BE2C (cell line): ENCODE measurements at regions not wholly inside any gene's neighbourhood (a gene's known extent, or its start where the extent isn't known, plus 50 kb on each side); places are given as distances from the start of the nearest gene placed in this dataset.
"Not testable (repeated sequence)": the region's sequence is repeated elsewhere in the genome, so short reads cannot be mapped to it uniquely, and the experiment has no call there.

ENCODE experiments used
- DNase-seq: peaks from one replicate; pipeline ENCODE4 v3.0.0-alpha.2; 2020
- H3K27me3 ChIP-seq: fragments of 250-450 bp; sonication (Bioruptor Pico); 2 replicates; pipeline ENCODE4 v1.5.1; 2020; ENCODE audit warnings: mild to moderate bottlenecking
- H3K36me3 ChIP-seq: fragments of 250-450 bp; sonication (Bioruptor Pico); 2 replicates; pipeline ENCODE4 v1.5.1; 2020; ENCODE audit warnings: mild to moderate bottlenecking
- H3K4me1 ChIP-seq: fragments of 250-450 bp; sonication (Bioruptor Pico); 2 replicates; pipeline ENCODE4 v1.5.1; 2020
- H3K4me3 ChIP-seq: 2 replicates; pipeline ENCODE4 v1.5.1; 2011; ENCODE audit warnings: low read depth, low read length
- H3K9me3 ChIP-seq: fragments of 250-450 bp; sonication (Bioruptor Pico); 2 replicates; pipeline ENCODE4 v1.5.1; 2020
- TF ChIP-seq, protein P1 (sequence below): IDR thresholded peaks from 2 replicates; pipeline ENCODE4 v1.5.1; 2012; ENCODE audit warnings: mild to moderate bottlenecking, low read depth, low read length

GRCh38 chr6:146985966-146986365 lies 218.3 kb upstream of the STXBP5 start:
- Histone ChIP-seq H3K4me1 (0 out of 2 replicates have a peak, but pooled peaks cover under 1% of the 10 kb centered on the region), H3K27me3 (no peaks in the 10 kb centered on the region), H3K36me3 (no peaks in the 10 kb centered on the region), H3K9me3 (no peaks in the 10 kb centered on the region), H3K4me3 (no peak overlapping the region)
- TF ChIP-seq, protein P1, sequence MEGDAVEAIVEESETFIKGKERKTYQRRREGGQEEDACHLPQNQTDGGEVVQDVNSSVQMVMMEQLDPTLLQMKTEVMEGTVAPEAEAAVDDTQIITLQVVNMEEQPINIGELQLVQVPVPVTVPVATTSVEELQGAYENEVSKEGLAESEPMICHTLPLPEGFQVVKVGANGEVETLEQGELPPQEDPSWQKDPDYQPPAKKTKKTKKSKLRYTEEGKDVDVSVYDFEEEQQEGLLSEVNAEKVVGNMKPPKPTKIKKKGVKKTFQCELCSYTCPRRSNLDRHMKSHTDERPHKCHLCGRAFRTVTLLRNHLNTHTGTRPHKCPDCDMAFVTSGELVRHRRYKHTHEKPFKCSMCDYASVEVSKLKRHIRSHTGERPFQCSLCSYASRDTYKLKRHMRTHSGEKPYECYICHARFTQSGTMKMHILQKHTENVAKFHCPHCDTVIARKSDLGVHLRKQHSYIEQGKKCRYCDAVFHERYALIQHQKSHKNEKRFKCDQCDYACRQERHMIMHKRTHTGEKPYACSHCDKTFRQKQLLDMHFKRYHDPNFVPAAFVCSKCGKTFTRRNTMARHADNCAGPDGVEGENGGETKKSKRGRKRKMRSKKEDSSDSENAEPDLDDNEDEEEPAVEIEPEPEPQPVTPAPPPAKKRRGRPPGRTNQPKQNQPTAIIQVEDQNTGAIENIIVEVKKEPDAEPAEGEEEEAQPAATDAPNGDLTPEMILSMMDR: no peak
- DNase-seq: no peak

DNA sequence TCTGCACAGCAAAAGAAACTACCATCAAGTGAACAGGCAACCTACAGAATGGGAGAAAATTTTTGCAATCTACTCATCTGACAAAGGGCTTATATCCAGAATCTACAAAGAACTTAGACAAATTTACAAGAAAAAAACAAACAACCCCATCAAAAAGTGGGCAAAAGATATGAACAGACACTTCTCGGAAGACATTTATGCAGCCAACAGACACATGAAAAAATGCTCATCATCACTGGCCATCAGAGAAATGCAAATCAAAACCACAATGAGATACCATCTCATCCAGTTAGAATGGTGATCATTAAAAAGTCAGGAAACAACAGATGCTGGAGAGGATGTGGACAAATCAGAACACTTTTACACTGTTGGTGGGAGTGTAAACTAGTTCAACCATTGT lies 216.3 kb upstream of the STXBP5 start:
- H3K36me3 ChIP-seq, H3K27me3 ChIP-seq, DNase-seq, H3K4me1 ChIP-seq, H3K9me3 ChIP-seq, H3K4me3 ChIP-seq: not testable (repeated sequence)

DNA sequence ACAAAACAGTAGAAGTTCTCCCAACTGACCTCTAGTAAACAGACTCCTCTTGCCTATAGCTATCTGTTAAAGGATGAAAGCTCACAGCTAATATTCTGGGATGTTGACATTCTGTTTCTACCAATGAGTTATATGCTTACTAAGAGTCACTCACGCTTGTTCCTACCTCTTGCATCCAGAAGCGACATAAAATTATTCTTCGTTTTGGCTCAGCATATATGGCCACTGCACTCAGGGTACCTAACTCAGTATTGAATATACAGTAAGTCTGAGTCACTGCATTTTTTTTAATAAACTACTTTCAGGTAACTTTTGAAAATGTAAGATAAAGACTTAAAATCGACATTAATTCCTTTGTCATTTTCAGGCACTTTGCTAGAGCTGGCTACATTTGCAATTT lies 214.4 kb upstream of the STXBP5 start:
- Histone ChIP-seq H3K27me3 (no peaks in the 10 kb centered on the region), H3K9me3 (no peaks in the 10 kb centered on the region), H3K36me3 (no peaks in the 10 kb centered on the region), H3K4me1 (no peaks in the 10 kb centered on the region), H3K4me3 (no peak overlapping the region)
- no peak for DNase-seq
- TF ChIP-seq, protein P1: no peak

DNA sequence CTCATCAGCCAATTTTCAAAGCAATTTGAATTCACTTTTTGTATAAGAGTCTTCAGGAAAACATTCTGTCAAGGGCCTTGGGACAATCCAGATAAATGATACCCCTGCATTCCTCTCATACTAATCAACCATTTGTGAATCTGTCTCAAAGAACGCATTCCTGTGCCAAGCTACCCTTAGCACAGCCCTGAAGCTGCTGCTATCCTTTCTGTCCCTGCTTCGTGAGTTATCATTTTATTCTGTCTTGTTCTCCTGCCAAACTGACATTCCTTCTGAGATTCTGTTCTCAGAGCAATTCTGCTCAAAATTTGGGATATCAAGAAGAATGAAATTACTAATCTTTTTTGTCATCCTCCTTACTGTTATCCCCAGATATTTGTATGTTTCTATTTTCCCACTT lies 213.9 kb upstream of the STXBP5 start:
- Histone ChIP-seq H3K9me3 (no peaks in the 10 kb centered on the region), H3K27me3 (no peaks in the 10 kb centered on the region), H3K4me1 (no peaks in the 10 kb centered on the region), H3K36me3 (no peaks in the 10 kb centered on the region), H3K4me3 (no peak overlapping the region)
- DNase-seq: no peak
- TF ChIP-seq, protein P1: no peak

DNA sequence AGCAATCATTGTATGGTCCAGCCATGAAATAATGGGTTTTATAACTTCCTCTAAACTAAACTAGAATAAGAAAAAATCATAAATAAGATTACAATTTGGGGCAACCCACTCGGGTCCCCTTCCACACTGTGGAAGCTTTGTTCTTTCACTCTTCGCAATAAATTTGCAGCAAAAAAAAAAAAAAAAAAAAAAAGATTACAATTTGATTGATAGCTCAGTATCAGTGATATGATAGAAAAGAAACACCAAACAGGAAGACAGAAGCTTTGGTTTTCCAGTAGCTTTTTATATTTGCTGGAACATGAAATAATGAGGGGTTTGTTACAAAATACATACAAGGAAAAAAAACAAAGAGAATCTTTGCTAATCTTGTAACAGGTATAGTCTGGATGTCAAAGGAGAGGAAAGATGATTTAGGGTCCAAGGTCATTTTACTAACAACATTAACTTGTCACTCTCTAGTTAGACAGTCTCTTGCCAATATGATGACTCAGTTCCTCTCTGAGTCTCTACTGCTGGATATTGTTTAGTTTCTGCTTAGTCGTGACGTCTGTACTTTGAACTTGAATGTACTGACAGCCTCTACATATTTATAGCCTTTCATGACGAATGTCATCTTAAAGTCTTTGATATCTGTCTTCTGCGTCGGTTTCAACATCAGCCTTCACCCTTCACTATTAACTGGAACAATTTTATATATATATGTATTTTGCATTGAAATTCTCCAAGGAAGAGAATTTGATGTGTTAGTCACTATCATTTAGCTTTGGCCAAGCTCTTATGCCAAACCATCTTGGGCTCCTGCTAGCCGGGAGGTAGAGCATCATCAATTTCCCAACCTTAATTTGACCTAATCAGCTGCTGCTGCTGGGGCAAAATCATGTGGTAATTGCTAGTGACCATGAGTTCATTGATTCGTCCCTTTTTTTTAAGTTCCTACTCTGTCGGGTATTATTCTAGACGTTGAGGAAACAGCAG lies 213.1 kb upstream of the STXBP5 start:
- Histone ChIP-seq H3K27me3 (no peaks in the 10 kb centered on the region), H3K9me3 (no peaks in the 10 kb centered on the region), H3K36me3 (no peaks in the 10 kb centered on the region), H3K4me1 (no peaks in the 10 kb centered on the region), H3K4me3 (no peak overlapping the region)
- TF ChIP-seq, protein P1: no peak
- no peak for DNase-seq

DNA sequence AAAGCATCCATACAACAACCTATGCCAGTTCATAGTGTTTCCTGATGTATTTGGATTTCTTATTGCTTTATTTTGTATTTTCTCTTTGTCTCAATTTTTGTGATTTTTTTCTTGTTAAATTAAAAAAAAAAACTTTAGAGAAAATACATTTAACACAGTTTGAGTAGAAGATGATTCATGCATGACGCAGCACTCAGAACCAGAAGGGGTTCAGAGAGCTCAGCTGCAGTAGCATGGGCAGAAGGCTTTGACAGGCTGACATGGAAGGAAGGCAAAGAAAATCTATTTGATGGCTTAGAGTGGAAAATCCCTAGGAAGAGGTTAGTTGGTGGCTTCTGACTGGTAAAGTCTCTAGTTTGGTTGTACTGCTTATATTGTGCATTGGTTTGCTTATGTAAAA lies 207.2 kb upstream of the STXBP5 start:
- no peaks in the 10 kb centered on the region for H3K27me3 ChIP-seq
- no peaks in the 10 kb centered on the region for H3K9me3 ChIP-seq
- H3K4me3 ChIP-seq: no peak overlapping the region
- no peak for DNase-seq
- TF ChIP-seq, protein P1: no peak
- no peaks in the 10 kb centered on the region for H3K36me3 ChIP-seq
- peaks cover 4% of the 10 kb centered on the region; the same call in 1 of the 2 replicates for H3K4me1 ChIP-seq
